Cardiac muscle cell (in vitro differentiated cells and primary cell): ENCODE measurements at regions not wholly inside any gene's neighbourhood (a gene's known extent, or its start where the extent isn't known, plus 50 kb on each side); places are given as distances from the start of the nearest gene placed in this dataset.

Experiments
- DNase-seq, 2 donors: peaks; one replicate each; pipeline versions ENCODE4 v3.0.0 to v3.0.0-alpha.2; 2010 to 2017; ENCODE audit warnings: low read depth in 1 of 2, low spot score in 1 of 2
- H3K27ac ChIP-seq: fragments of 200-600 bp; sonication (generic); 2 replicates; pipeline ENCODE4 v1.5.1; 2016
- H3K27me3 ChIP-seq: fragments of 200-600 bp; sonication (generic); 2 replicates; pipeline ENCODE4 v1.6.0; 2016; ENCODE audit warnings: control low read depth
- H3K36me3 ChIP-seq: fragments of 200-600 bp; sonication (generic); 2 replicates; pipeline ENCODE4 v1.5.1; 2016; ENCODE audit warnings: control low read depth
- H3K4me1 ChIP-seq: fragments of 200-600 bp; sonication (generic); 2 replicates; pipeline ENCODE4 v1.8.1; 2017; ENCODE audit warnings: low read depth, mild to moderate bottlenecking, mixed run types
- H3K4me3 ChIP-seq: fragments of 200-600 bp; sonication (generic); 2 replicates; pipeline ENCODE4 v1.5.1; 2016; ENCODE audit warnings: mild to moderate bottlenecking
- H3K9me3 ChIP-seq: fragments of 200-600 bp; sonication (generic); 2 replicates; pipeline ENCODE4 v1.5.1; 2017; ENCODE audit warnings: low read depth, mild to moderate bottlenecking, control low read depth
- TF ChIP-seq, protein P1 (sequence below): IDR thresholded peaks from 2 replicates; pipeline ENCODE4 v1.5.1; 2012; ENCODE audit warnings: low read depth, mild to moderate bottlenecking, low read length

GRCh38 chr2:191538334-191538903, 139.5 kb upstream of the NABP1 start:
- Histone ChIP-seq H3K27me3 (no peaks in the 10 kb centered on the region), H3K27ac (peak overlapping the region; percentile 48), H3K36me3 (no peaks in the 10 kb centered on the region), H3K4me1 (no peaks in the 10 kb centered on the region), H3K4me3 (no peak overlapping the region), H3K9me3 (no peaks in the 10 kb centered on the region)
- DNase-seq, result peak in 1 of 2 donors; percentile 24
- TF ChIP-seq, protein P1, sequence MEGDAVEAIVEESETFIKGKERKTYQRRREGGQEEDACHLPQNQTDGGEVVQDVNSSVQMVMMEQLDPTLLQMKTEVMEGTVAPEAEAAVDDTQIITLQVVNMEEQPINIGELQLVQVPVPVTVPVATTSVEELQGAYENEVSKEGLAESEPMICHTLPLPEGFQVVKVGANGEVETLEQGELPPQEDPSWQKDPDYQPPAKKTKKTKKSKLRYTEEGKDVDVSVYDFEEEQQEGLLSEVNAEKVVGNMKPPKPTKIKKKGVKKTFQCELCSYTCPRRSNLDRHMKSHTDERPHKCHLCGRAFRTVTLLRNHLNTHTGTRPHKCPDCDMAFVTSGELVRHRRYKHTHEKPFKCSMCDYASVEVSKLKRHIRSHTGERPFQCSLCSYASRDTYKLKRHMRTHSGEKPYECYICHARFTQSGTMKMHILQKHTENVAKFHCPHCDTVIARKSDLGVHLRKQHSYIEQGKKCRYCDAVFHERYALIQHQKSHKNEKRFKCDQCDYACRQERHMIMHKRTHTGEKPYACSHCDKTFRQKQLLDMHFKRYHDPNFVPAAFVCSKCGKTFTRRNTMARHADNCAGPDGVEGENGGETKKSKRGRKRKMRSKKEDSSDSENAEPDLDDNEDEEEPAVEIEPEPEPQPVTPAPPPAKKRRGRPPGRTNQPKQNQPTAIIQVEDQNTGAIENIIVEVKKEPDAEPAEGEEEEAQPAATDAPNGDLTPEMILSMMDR, result no peak

GRCh38 chr2:191539068-191539467, 138.9 kb upstream of the NABP1 start:
- Histone ChIP-seq H3K9me3 (no peaks in the 10 kb centered on the region), H3K27me3 (no peaks in the 10 kb centered on the region), H3K27ac (peak overlapping the region; percentile 48), H3K4me1 (no peaks in the 10 kb centered on the region), H3K36me3 (no peaks in the 10 kb centered on the region), H3K4me3 (no peak overlapping the region)
- peak; percentile 52 to 57 for DNase-seq
- TF ChIP-seq, protein P1, result peak; percentile 64

DNA sequence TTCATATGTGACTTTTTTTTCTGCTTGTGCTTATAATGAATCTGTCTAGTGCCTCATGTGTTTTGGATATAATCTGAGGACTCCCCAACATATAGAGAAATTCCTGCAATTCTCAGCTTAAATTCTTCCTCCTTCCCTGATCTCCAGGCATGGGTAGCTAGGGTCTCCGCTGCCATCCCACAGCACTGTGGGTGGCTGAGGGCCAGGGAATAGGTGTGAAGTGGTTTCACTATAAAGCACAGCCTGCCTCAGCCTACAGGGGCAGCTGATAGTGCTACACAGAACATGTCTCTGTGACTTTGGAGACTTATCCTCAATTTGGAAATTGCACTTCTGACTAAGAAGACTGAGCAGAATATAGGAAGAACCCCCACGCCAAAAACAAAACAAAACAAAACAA, 137.3 kb upstream of the NABP1 start:
- no peak overlapping the region for H3K27ac ChIP-seq
- DNase-seq, result no peak

GRCh38 chr2:191543708-191544107, 134.2 kb upstream of the NABP1 start:
- no peak for DNase-seq
- TF ChIP-seq, protein P1, result no peak
- peaks cover 5% of the 10 kb centered on the region for H3K4me1 ChIP-seq
- H3K4me3 ChIP-seq, result no peak overlapping the region
- no peaks in the 10 kb centered on the region for H3K9me3 ChIP-seq
- no peaks in the 10 kb centered on the region for H3K27me3 ChIP-seq
- H3K36me3 ChIP-seq, result no peaks in the 10 kb centered on the region
- no peak overlapping the region for H3K27ac ChIP-seq

More for the DNA sequence above, 137.3 kb upstream of the NABP1 start:
- H3K27me3 ChIP-seq, result no peaks in the 10 kb centered on the region
- H3K4me1 ChIP-seq, result no peaks in the 10 kb centered on the region
- H3K9me3 ChIP-seq, result no peaks in the 10 kb centered on the region
- no peak overlapping the region for H3K4me3 ChIP-seq
- TF ChIP-seq, protein P1, result no peak
- H3K36me3 ChIP-seq, result no peaks in the 10 kb centered on the region

DNA sequence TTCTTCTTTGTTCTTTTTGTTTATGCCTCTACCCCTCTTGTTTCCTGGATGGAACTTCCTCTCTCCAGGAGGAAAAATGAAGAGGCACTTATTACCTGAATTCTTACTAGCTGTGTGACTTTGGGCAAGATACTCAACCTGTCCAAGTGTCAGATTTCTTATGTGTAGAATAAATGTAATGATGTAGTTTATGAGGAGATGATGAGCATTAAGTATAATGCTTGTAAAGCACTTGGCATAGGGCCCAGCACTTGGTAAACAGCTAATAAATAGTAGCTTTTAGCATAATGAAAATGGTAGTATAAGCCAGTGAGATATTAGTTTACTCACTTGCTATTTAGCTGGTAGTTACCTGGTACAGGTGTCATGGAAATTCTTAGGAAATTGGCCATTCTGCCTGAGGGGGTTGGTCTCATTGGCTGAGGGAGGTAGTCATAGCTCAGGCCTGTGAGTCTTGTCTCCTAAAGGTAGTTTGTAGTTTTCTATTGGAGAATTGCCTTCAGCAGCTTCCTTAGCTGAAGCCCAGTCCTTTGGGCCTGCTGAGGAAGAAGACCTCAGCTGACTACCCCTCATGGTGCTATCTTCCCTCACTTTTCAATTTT, 133.4 kb upstream of the NABP1 start:
- Histone ChIP-seq H3K36me3 (no peaks in the 10 kb centered on the region), H3K27me3 (no peaks in the 10 kb centered on the region), H3K9me3 (no peaks in the 10 kb centered on the region), H3K4me3 (no peak overlapping the region), H3K4me1 (peaks cover 5% of the 10 kb centered on the region), H3K27ac (no peak overlapping the region)
- TF ChIP-seq, protein P1, result no peak
- DNase-seq, result no peak
